CD4-positive, alpha-beta T cell (primary cell): ENCODE measurements at regions not wholly inside any gene's neighbourhood (a gene's known extent, or its start where the extent isn't known, plus 50 kb on each side); places are given as distances from the start of the nearest gene placed in this dataset.

Source experiments
- ATAC-seq: fragments of 200-7000 bp; cut with Tn5 transposase; one replicate; pipeline ENCODE4 v1.10.0; 2022; ENCODE audit warnings: mild to moderate bottlenecking; ENCODE audit not compliant: poor library complexity
- CTCF ChIA-PET: fragments of 350-600 bp; sonication (Branson Sonifier 250); formaldehyde crosslinking; loops from one replicate; lab custom pipeline; 2021; ENCODE audit warnings: antibody characterized with exemption, inconsistent platforms; lab: Charles Lee
- POLR2A ChIA-PET: fragments of 350-600 bp; sonication (Branson Sonifier 250); formaldehyde crosslinking; loops from one replicate; lab custom pipeline; 2021; ENCODE audit warnings: antibody characterized with exemption, inconsistent platforms; lab: Charles Lee
- DNase-seq, 14 experiments: peaks; one replicate each; pipeline ENCODE4 v3.0.0-alpha.2; 2013 to 2020; ENCODE audit warnings: mixed read lengths in 2 of 14
- H3K27ac ChIP-seq, 2 donors: one replicate each; pipeline versions ENCODE4 v1.5.1 to v1.7.0; 2013; ENCODE audit warnings: low read length in 2 of 2, low read depth in 1 of 2, mild to moderate bottlenecking in 1 of 2
- H3K27me3 ChIP-seq, 2 experiments: 1 replicate in 1 of 2; 2 replicates in 1 of 2; pipeline versions ENCODE4 v1.6.1 to v1.7.0; 2013; ENCODE audit warnings: low read length in 2 of 2, control low read depth in 1 of 2, mild to moderate bottlenecking in 1 of 2, moderate library complexity in 1 of 2; ENCODE audit not compliant: insufficient read depth in 2 of 2, control insufficient read depth in 1 of 2
- H3K36me3 ChIP-seq: one replicate; pipeline ENCODE4 v1.6.1; 2013; ENCODE audit warnings: low read length, control low read depth; ENCODE audit not compliant: insufficient read depth
- H3K4me1 ChIP-seq: one replicate; pipeline ENCODE4 v1.6.1; 2013; ENCODE audit warnings: low read length, control low read depth; ENCODE audit not compliant: insufficient read depth
- H3K4me3 ChIP-seq: one replicate; pipeline ENCODE4 v1.5.1; 2013; ENCODE audit warnings: mild to moderate bottlenecking, low read length, moderate library complexity
- H3K9me3 ChIP-seq, 2 experiments: 1 replicate in 1 of 2; 2 replicates in 1 of 2; pipeline versions ENCODE4 v1.6.1 to v1.7.0; 2013; ENCODE audit warnings: low read length in 2 of 2, mild to moderate bottlenecking in 2 of 2, control low read depth in 1 of 2, moderate library complexity in 1 of 2; ENCODE audit not compliant: control insufficient read depth in 1 of 2, insufficient read depth in 1 of 2
- H3K27ac Mint-ChIP-seq: one replicate; pipeline ENCODE4 v1.8.0; 2020; ENCODE audit warnings: mixed read lengths
- H3K27me3 Mint-ChIP-seq: one replicate; pipeline ENCODE4 v1.8.0; 2021; ENCODE audit warnings: mixed read lengths
- H3K36me3 Mint-ChIP-seq: one replicate; pipeline ENCODE4 v1.8.0; 2021; ENCODE audit warnings: low read depth, mixed read lengths
- H3K4me1 Mint-ChIP-seq: one replicate; pipeline ENCODE4 v1.8.0; 2021; ENCODE audit warnings: low read depth, mixed read lengths
- H3K4me3 Mint-ChIP-seq: one replicate; pipeline ENCODE4 v1.8.0; 2020; ENCODE audit warnings: mild to moderate bottlenecking, mixed read lengths
- H3K9me3 Mint-ChIP-seq: one replicate; pipeline ENCODE4 v1.8.0; 2020; ENCODE audit warnings: mixed read lengths
- CTCF ChIP-seq: fragments of 200-600 bp; IDR thresholded peaks from one replicate; pipeline ENCODE4 v1.8.0; 2022; ENCODE audit warnings: antibody characterized with exemption, mild to moderate bottlenecking
- intact Hi-C, 2 experiments: fragments of 100-400 bp; cut with DNase I in 1 of 2; cut with micrococcal nuclease in 1 of 2; formaldehyde crosslinking; loops; one replicate each; pipeline versions ENCODE4 v1.15.1 to v1.9.0; 2023 to 2025; cut with DNase I, micrococcal nuclease

DNA sequence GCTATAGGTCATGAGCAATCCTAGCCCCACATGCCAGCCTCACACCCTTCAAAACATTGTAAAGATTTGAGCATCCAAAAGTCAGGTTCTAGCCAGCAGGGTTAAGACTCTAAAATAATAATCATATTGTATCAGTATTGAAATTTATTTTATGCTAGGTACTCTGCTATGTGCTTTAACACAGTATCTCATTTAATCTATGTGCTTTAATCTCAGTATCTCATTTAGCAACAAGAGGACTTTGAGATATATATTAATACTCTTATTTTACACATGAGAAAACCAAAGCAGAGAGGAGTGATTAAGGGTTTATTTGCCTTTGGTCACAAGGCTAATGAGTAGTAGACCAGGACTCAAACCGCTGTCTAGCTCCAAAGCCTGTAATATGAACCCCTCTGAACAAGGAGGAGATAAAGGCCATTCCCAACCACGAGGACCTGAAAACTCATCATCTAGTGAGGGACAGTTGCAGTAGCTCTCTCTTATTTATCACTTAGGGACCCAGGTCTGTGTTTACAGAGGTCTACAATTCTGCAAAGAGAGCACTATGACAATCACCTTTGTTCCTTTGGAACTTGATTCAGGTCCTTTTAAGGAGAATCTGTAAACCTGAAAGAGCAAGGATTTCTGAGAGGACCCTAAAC is 116.5 kb upstream of the SERTAD2 start:
- Mint-ChIP-seq H3K36me3 (peaks cover 5% of the 10 kb centered on the region), H3K27ac (peak overlapping the region; percentile 27)
- POLR2A ChIA-PET, result interaction anchor here (1.1 to 2.5 kb wide), 3 partner anchors 19 to 117 kb away, joined by 3 to 10 read pairs (median 9); partner anchors contain the start of gene SERTAD2

DNA sequence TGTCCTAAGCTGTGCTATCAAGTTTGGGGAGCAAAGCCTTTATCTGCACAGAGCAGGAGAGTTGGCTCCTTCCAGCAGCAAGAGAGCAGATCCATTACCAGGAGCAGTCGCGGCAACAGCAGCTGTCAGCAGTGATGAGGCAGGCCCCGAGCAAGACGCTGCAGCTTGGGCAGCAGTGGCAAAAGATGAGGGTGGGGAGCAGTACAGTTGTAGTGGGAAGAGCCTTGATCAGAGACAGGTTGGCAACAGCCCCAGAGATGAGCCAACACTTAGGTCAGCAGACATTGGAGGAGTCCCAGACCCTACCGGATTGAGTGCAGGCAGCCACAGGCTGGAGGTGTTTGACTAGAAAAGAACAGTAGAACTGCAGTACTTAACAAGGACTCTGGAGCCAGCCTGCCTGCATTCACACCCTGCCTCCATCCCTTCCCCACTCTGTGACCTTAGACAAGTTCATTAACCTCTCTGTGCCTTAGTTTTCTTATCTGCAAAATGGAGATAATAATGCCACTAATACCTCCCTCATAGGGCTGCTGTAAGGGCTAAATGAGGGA is 117.1 kb upstream of the SERTAD2 start:
- Mint-ChIP-seq H3K36me3 (peaks cover 5% of the 10 kb centered on the region), H3K9me3 (no peaks in the 10 kb centered on the region), H3K27ac (no peak overlapping the region), H3K27me3 (no peaks in the 10 kb centered on the region), H3K4me1 (peaks cover 22% of the 10 kb centered on the region), H3K4me3 (no peak overlapping the region)
- ATAC-seq (no peak), DNase-seq (no peak)
- TF ChIP-seq CTCF, result no peak
- H3K4me1 ChIP-seq, result peaks cover 6% of the 10 kb centered on the region
- H3K9me3 ChIP-seq, result no peaks in the 10 kb centered on the region
- intact Hi-C loops, result no loop called here
- H3K4me3 ChIP-seq, result no peak overlapping the region
- H3K27ac ChIP-seq, result no peak overlapping the region
- H3K27me3 ChIP-seq, result no peaks in the 10 kb centered on the region
- CTCF ChIA-PET, result no interaction called here
- POLR2A ChIA-PET, result interaction anchor here (1.4 to 2.5 kb wide), 2 partner anchors 20 to 117 kb away, joined by 9 to 10 read pairs; partner anchors contain the start of gene SERTAD2
- no peaks in the 10 kb centered on the region for H3K36me3 ChIP-seq

More for the DNA sequence above, 116.5 kb upstream of the SERTAD2 start:
- Mint-ChIP-seq H3K4me3 (peak overlapping the region; percentile 63), H3K27me3 (no peaks in the 10 kb centered on the region), H3K4me1 (peaks cover 22% of the 10 kb centered on the region), H3K9me3 (no peaks in the 10 kb centered on the region)
- TF ChIP-seq CTCF, result no peak
- CTCF ChIA-PET, result no interaction called here
- H3K9me3 ChIP-seq, result no peaks in the 10 kb centered on the region
- H3K27me3 ChIP-seq, result no peaks in the 10 kb centered on the region
- no peaks in the 10 kb centered on the region for H3K36me3 ChIP-seq
- H3K27ac ChIP-seq, result no peak overlapping the region
- peaks cover 6% of the 10 kb centered on the region for H3K4me1 ChIP-seq
- ATAC-seq (no peak), DNase-seq (no peak)
- intact Hi-C loops, result no loop called here
- H3K4me3 ChIP-seq, result no peak overlapping the region

GRCh38 chr2:64771737-64772136 is 118.0 kb upstream of the SERTAD2 start:
- TF ChIP-seq CTCF, result no peak
- Mint-ChIP-seq H3K36me3 (peaks cover 5% of the 10 kb centered on the region), H3K27me3 (no peaks in the 10 kb centered on the region), H3K9me3 (no peaks in the 10 kb centered on the region), H3K27ac (no peak overlapping the region), H3K4me1 (peaks cover 18% of the 10 kb centered on the region), H3K4me3 (no peak overlapping the region)
- ChIA-PET CTCF (no interaction called here), POLR2A (interaction anchor here (2.5 kb wide), 1 partner anchor 21 kb away, joined by 9 read pairs; no protein-coding TSS in a partner anchor)
- no peaks in the 10 kb centered on the region for H3K9me3 ChIP-seq
- no peak overlapping the region for H3K4me3 ChIP-seq
- no peak overlapping the region for H3K27ac ChIP-seq
- intact Hi-C loops, result no loop called here
- H3K27me3 ChIP-seq, result no peaks in the 10 kb centered on the region
- no peaks in the 10 kb centered on the region for H3K36me3 ChIP-seq
- no peak for DNase-seq
- ATAC-seq, result no peak
- H3K4me1 ChIP-seq, result peaks cover 6% of the 10 kb centered on the region
